HepG2 (cell line): ENCODE measurements at regions not wholly inside any gene's neighbourhood (a gene's known extent, or its start where the extent isn't known, plus 50 kb on each side); places are given as distances from the start of the nearest gene placed in this dataset.
A peak's percentile ranks its signal among the peaks of the same experiment; 100 is the strongest.

Source experiments
- ATAC-seq: fragments of 200-7000 bp; cut with Tn5 transposase; 3 replicates; pipeline ENCODE4 v1.9.1; 2020; ENCODE audit warnings: mild to moderate bottlenecking, moderate library complexity
- BruUV-seq: library from RNA; stranded (reverse); fragments of 400-500 nt; replicated peaks from 2 replicates; lab custom pipeline; 2021; lab: Mats Ljungman, UMichigan
- CTCF ChIA-PET: fragments of 300-600 bp; formaldehyde crosslinking; extraction: SDS; loops from one replicate; lab custom pipeline; 2021; ENCODE audit warnings: low total read pairs, inconsistent platforms, low intra/inter-chr PET ratio; lab: Yijun Ruan, JAX
- POLR2A ChIA-PET: fragments of 350-600 bp; sonication (Branson Sonifier 250); formaldehyde crosslinking; loops from one replicate; lab custom pipeline; 2020; ENCODE audit warnings: antibody characterized with exemption, inconsistent platforms; lab: Yijun Ruan, JAX
- DNase-seq: peaks from one replicate; pipeline ENCODE4 v3.0.0-alpha.2; 2015; ENCODE audit warnings: low spot score
- FAIRE-seq: peaks from 3 replicates; lab custom pipeline; 2011; peaks lifted over from hg19 to GRCh38; lab: Jason Lieb, UNC
- H2AFZ ChIP-seq: one replicate; pipeline ENCODE4 v1.6.1; 2011; ENCODE audit warnings: low read length, inconsistent platforms
- H3K27ac ChIP-seq: fragments of 300-600 bp; 3 replicates; pipeline ENCODE4 v1.8.0; 2011; ENCODE audit warnings: mixed run types, mild to moderate bottlenecking, mixed read lengths, low read length, inconsistent platforms; ENCODE audit not compliant: insufficient read depth; ENCODE audit errors: extremely low read length
- H3K27me3 ChIP-seq, 2 experiments: fragments of 200-600 bp in 1 of 2; 2 replicates in 1 of 2; 3 replicates in 1 of 2; pipeline versions ENCODE4 v1.6.0 to v1.8.0; 2011; ENCODE audit warnings: low read length in 2 of 2, mild to moderate bottlenecking in 2 of 2, moderate library complexity in 2 of 2, inconsistent platforms in 1 of 2; ENCODE audit not compliant: insufficient read depth in 2 of 2, control insufficient read depth in 1 of 2
- H3K36me3 ChIP-seq, 2 experiments: fragments of 200-600 bp in 1 of 2; replicated peaks in 1 of 2; 2 replicates in 1 of 2; 3 replicates in 1 of 2; pipeline versions ENCODE4 v1.5.1 to v1.8.0; 2011; ENCODE audit warnings: low read length in 2 of 2, inconsistent platforms in 1 of 2; ENCODE audit not compliant: insufficient read depth in 2 of 2, control insufficient read depth in 1 of 2
- H3K4me1 ChIP-seq: 2 replicates; pipeline ENCODE4 v1.5.1; 2012; ENCODE audit warnings: low read length, inconsistent platforms; ENCODE audit not compliant: insufficient read depth
- H3K4me2 ChIP-seq: 2 replicates; pipeline ENCODE4 v1.6.0; 2011; ENCODE audit warnings: low read depth, low read length, inconsistent platforms
- H3K4me3 ChIP-seq, 3 experiments: fragments of 200-600 bp in 1 of 3; sonication (generic), shearing (Covaris generic) in 1 of 3; replicated peaks in 1 of 3; 2 replicates each; pipeline ENCODE4 v1.5.1; 2011 to 2016; ENCODE audit warnings: low read length in 3 of 3, inconsistent platforms in 2 of 3, low read depth in 2 of 3, mild to moderate bottlenecking in 2 of 3, control low read depth in 1 of 3, mixed read lengths in 1 of 3; ENCODE audit not compliant: insufficient read depth in 1 of 3
- H3K79me2 ChIP-seq: one replicate; pipeline ENCODE4 v1.6.1; 2011; ENCODE audit warnings: low read length, inconsistent platforms; ENCODE audit not compliant: insufficient read depth
- H3K9ac ChIP-seq: 2 replicates; pipeline ENCODE4 v1.6.0; 2011; ENCODE audit warnings: mild to moderate bottlenecking, low read depth, low read length, inconsistent platforms; ENCODE audit not compliant: insufficient read depth
- H3K9me3 ChIP-seq: 2 replicates; pipeline ENCODE4 v1.5.1; 2012; ENCODE audit warnings: mild to moderate bottlenecking, low read length
- H4K20me1 ChIP-seq: 2 replicates; pipeline ENCODE4 v1.6.0; 2011; ENCODE audit warnings: inconsistent platforms, mild to moderate bottlenecking, low read length, moderate library complexity; ENCODE audit not compliant: insufficient read depth
- CAMTA2 ChIP-seq: sonication (generic); formaldehyde crosslinking; IDR thresholded peaks from 2 replicates; pipeline ENCODE4 v1.4.0; 2020; ENCODE audit warnings: mild to moderate bottlenecking, missing genetic modification reagents, borderline replicate concordance
- DRAP1 ChIP-seq: IDR thresholded peaks from 2 replicates; pipeline ENCODE4 v1.6.1; 2016; ENCODE audit warnings: missing genetic modification reagents, missing compliant biosample characterization
- HIC2 ChIP-seq: sonication (generic); formaldehyde crosslinking; IDR thresholded peaks from 2 replicates; pipeline ENCODE4 v1.9.0; 2022; ENCODE audit warnings: low read depth, missing genetic modification reagents
- JUNB ChIP-seq: sonication (generic); formaldehyde crosslinking; IDR thresholded peaks from 2 replicates; pipeline ENCODE4 v1.8.0; 2022; ENCODE audit warnings: missing genetic modification reagents, mild to moderate bottlenecking, borderline replicate concordance
- MAZ ChIP-seq, 2 experiments: sonication (generic) in 1 of 2; formaldehyde crosslinking in 1 of 2; IDR thresholded peaks; 2 replicates each; pipeline versions ENCODE4 v1.5.0 to v1.6.1; 2012 to 2020; ENCODE audit warnings: low read depth in 2 of 2, mild to moderate bottlenecking in 2 of 2, borderline replicate concordance in 1 of 2, improper control_type of control experiment in 1 of 2, low read length in 1 of 2, missing genetic modification reagents in 1 of 2, moderate library complexity in 1 of 2
- MTA1 ChIP-seq: sonication (generic); formaldehyde crosslinking; IDR thresholded peaks from 2 replicates; pipeline ENCODE4 v1.4.0; 2020; ENCODE audit warnings: missing genetic modification reagents, mild to moderate bottlenecking, borderline replicate concordance
- NFKB2 ChIP-seq: sonication (generic); formaldehyde crosslinking; IDR thresholded peaks from 2 replicates; pipeline ENCODE4 v1.4.0; 2020; ENCODE audit warnings: missing genetic modification reagents, borderline replicate concordance
- RBM39 ChIP-seq: fragments of 200-400 bp; formaldehyde crosslinking; IDR thresholded peaks from one replicate; pipeline ENCODE4 v1.6.1; 2018; ENCODE audit warnings: antibody characterized with exemption, mild to moderate bottlenecking, low read depth, low read length; ENCODE audit not compliant: poor library complexity, severe bottlenecking
- SALL2 ChIP-seq: sonication (generic); formaldehyde crosslinking; IDR thresholded peaks from 2 replicates; pipeline ENCODE4 v1.8.1; 2023; ENCODE audit warnings: mild to moderate bottlenecking, missing genetic modification reagents, inconsistent platforms
- TRAFD1 ChIP-seq: sonication (generic); formaldehyde crosslinking; IDR thresholded peaks from 2 replicates; pipeline ENCODE4 v1.5.1; 2020; ENCODE audit warnings: missing genetic modification reagents, mild to moderate bottlenecking, borderline replicate concordance
- ZNF235 ChIP-seq: sonication (generic); formaldehyde crosslinking; IDR thresholded peaks from 2 replicates; pipeline ENCODE4 v1.8.1; 2023; ENCODE audit warnings: mild to moderate bottlenecking, missing genetic modification reagents, borderline replicate concordance
- WGBS: methylation state at CpG from one replicate; pipeline ENCODE4 v1.1.6; 2017; ENCODE audit warnings: low lambda C conversion rate; 5-methylcytosine and 5-hydroxymethylcytosine counted together
- in situ Hi-C: cut with HindIII; loops from 2 replicates; pipeline ENCODE4 v1.10.0; 2017; ENCODE audit warnings: low pct_unique_long_range_greater_than_20kb; ENCODE audit not compliant: extremely low pct_ligation_motif_present
- intact Hi-C: fragments of 100-400 bp; cut with micrococcal nuclease; formaldehyde crosslinking; loops from one replicate; pipeline ENCODE4 v1.10.0; 2022; ENCODE audit not compliant: unreplicated experiment
- TF ChIP-seq, protein P1 (sequence below): sonication (generic); formaldehyde crosslinking; IDR thresholded peaks from 2 replicates; pipeline ENCODE4 v1.8.1; 2023; ENCODE audit warnings: missing genetic modification reagents, inconsistent platforms, borderline replicate concordance
- TF ChIP-seq, protein P2 (sequence below): sonication (generic); formaldehyde crosslinking; IDR thresholded peaks from 2 replicates; pipeline ENCODE4 v1.5.1; 2020; ENCODE audit warnings: missing genetic modification reagents, mild to moderate bottlenecking, borderline replicate concordance

GRCh38 chr6:37761554-37762271 lies 57.8 kb upstream of the ZFAND3 start:
- WGBS: 62% methylated on average over 11 of the region's 11 CpGs
- no peaks in the 10 kb centered on the region for H3K36me3 ChIP-seq
- no peak overlapping the region for H3K27ac ChIP-seq
- H3K79me2 ChIP-seq: no peaks in the 10 kb centered on the region
- peaks cover 0 to 5% of the 10 kb centered on the region in 2 experiments; a peak in 1 of 5 replicates for H3K27me3 ChIP-seq
- intact Hi-C loops: no loop called here
- H3K4me1 ChIP-seq: peaks cover 46% of the 10 kb centered on the region
- no peaks in the 10 kb centered on the region for H3K9me3 ChIP-seq
- no peak overlapping the region for H3K9ac ChIP-seq
- peak; percentile 76 for ATAC-seq
- no peaks in the 10 kb centered on the region for H4K20me1 ChIP-seq
- no peak overlapping the region for H3K4me3 ChIP-seq
- peak; percentile 63 for DNase-seq
- FAIRE-seq: peak; percentile 64
- ChIA-PET POLR2A (interaction anchor here (1.6 kb wide), 1 partner anchor 57 kb away, joined by 8 read pairs; the partner anchor contains the start of gene ZFAND3), CTCF (no interaction called here)
- in situ Hi-C loops: no loop called here
- H2AFZ ChIP-seq: no peak overlapping the region
- BruUV-seq: no TSS peak
- peak overlapping the region; percentile 37; the same call in 1 of the 2 replicates for H3K4me2 ChIP-seq
- TF ChIP-seq SALL2 (CRISPR knock-in tag) (no peak), CAMTA2 (0 out of 2 replicates have a peak, but pooled peaks have one; percentile 53), NFKB2 (CRISPR knock-in tag) (no peak), MTA1 (CRISPR knock-in tag) (0 out of 2 replicates have a peak, but pooled peaks have one; percentile 56), RBM39 (no peak), MAZ (IDR thresholded peaks at IDR 0.05; ENCODE audit: borderline replicate concordance, low read depth, low read length) (no peak), MAZ (CRISPR knock-in tag; IDR thresholded peaks at IDR 0.05; ENCODE audit: low read depth) (no peak), TRAFD1 (CRISPR knock-in tag) (no peak), JUNB (CRISPR knock-in tag) (no peak), ZNF235 (CRISPR knock-in tag) (0 out of 2 replicates have a peak, but pooled peaks have one; percentile 31), HIC2 (CRISPR knock-in tag) (no peak), DRAP1 (no peak)
- TF ChIP-seq, protein P1, sequence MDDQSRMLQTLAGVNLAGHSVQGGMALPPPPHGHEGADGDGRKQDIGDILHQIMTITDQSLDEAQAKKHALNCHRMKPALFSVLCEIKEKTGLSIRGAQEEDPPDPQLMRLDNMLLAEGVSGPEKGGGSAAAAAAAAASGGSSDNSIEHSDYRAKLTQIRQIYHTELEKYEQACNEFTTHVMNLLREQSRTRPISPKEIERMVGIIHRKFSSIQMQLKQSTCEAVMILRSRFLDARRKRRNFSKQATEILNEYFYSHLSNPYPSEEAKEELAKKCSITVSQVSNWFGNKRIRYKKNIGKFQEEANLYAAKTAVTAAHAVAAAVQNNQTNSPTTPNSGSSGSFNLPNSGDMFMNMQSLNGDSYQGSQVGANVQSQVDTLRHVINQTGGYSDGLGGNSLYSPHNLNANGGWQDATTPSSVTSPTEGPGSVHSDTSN (CRISPR knock-in tag): no peak
- TF ChIP-seq, protein P2, sequence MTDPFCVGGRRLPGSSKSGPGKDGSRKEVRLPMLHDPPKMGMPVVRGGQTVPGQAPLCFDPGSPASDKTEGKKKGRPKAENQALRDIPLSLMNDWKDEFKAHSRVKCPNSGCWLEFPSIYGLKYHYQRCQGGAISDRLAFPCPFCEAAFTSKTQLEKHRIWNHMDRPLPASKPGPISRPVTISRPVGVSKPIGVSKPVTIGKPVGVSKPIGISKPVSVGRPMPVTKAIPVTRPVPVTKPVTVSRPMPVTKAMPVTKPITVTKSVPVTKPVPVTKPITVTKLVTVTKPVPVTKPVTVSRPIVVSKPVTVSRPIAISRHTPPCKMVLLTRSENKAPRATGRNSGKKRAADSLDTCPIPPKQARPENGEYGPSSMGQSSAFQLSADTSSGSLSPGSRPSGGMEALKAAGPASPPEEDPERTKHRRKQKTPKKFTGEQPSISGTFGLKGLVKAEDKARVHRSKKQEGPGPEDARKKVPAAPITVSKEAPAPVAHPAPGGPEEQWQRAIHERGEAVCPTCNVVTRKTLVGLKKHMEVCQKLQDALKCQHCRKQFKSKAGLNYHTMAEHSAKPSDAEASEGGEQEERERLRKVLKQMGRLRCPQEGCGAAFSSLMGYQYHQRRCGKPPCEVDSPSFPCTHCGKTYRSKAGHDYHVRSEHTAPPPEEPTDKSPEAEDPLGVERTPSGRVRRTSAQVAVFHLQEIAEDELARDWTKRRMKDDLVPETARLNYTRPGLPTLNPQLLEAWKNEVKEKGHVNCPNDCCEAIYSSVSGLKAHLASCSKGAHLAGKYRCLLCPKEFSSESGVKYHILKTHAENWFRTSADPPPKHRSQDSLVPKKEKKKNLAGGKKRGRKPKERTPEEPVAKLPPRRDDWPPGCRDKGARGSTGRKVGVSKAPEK (CRISPR knock-in tag): no peak
